ENCODE measurements at regions not wholly inside any gene's neighbourhood (a gene's known extent, or its start where the extent isn't known, plus 50 kb on each side); places are given as distances from the start of the nearest gene placed in this dataset.
"Not testable (repeated sequence)": the region's sequence is repeated elsewhere in the genome, so short reads cannot be mapped to it uniquely, and the experiment has no call there.

GRCh38 chrX:34238896-34239295, 106.8 kb upstream of the FAM47A start:
- Histone ChIP-seq H3K79me2 (ENCODE audit: insufficient read depth, low read depth) (no peaks in the 10 kb centered on the region), H3K9ac (no peak overlapping the region), H3K4me3 (IDR thresholded peaks at IDR 0.05; ENCODE audit: insufficient read depth, low read depth, low read length) (no peak overlapping the region), H2AFZ (ENCODE audit: low read depth) (no peak overlapping the region), H3K27me3 (ENCODE audit: insufficient read depth, low read depth) (no peaks in the 10 kb centered on the region), H3K4me1 (ENCODE audit: low read depth, poor library complexity, severe bottlenecking) (no peaks in the 10 kb centered on the region), H3K4me2 (no peak overlapping the region), H4K20me1 (ENCODE audit: insufficient read depth) (no peaks in the 10 kb centered on the region), H3K27ac (no peak overlapping the region), H3K36me3 (ENCODE audit: insufficient read depth) (no peaks in the 10 kb centered on the region)
- no peak for TF ChIP-seq CTCF (conservative IDR thresholded peaks at IDR 0.05; ENCODE audit: low read depth, low read length)

GRCh38 chrX:34230156-34230555, 98.0 kb upstream of the FAM47A start:
- not testable (repeated sequence) for H3K27me3 ChIP-seq (ENCODE audit: insufficient read depth, low read depth)

GRCh38 chrX:34227804-34228203, 95.7 kb upstream of the FAM47A start:
- Histone ChIP-seq H2AFZ (ENCODE audit: low read depth) (no peak overlapping the region), H3K27me3 (ENCODE audit: insufficient read depth, low read depth) (no peaks in the 10 kb centered on the region), H3K4me1 (ENCODE audit: low read depth, poor library complexity, severe bottlenecking) (no peaks in the 10 kb centered on the region), H3K9ac (no peak overlapping the region), H3K36me3 (ENCODE audit: insufficient read depth) (no peaks in the 10 kb centered on the region), H3K79me2 (ENCODE audit: insufficient read depth, low read depth) (no peaks in the 10 kb centered on the region), H3K27ac (no peak overlapping the region), H3K4me3 (IDR thresholded peaks at IDR 0.05; ENCODE audit: insufficient read depth, low read depth, low read length) (no peak overlapping the region), H4K20me1 (ENCODE audit: insufficient read depth) (no peaks in the 10 kb centered on the region), H3K4me2 (no peak overlapping the region)
- no peak for TF ChIP-seq CTCF (conservative IDR thresholded peaks at IDR 0.05; ENCODE audit: low read depth, low read length)

More at GRCh38 chrX:34230156-34230555, 98.0 kb upstream of the FAM47A start:
- not testable (repeated sequence) for H3K36me3 ChIP-seq (ENCODE audit: insufficient read depth); H3K27ac ChIP-seq; H3K4me2 ChIP-seq; H3K4me3 ChIP-seq (IDR thresholded peaks at IDR 0.05; ENCODE audit: insufficient read depth, low read depth, low read length); H3K79me2 ChIP-seq (ENCODE audit: insufficient read depth, low read depth); H3K9ac ChIP-seq; H3K4me1 ChIP-seq (ENCODE audit: low read depth, poor library complexity, severe bottlenecking); H2AFZ ChIP-seq (ENCODE audit: low read depth); H4K20me1 ChIP-seq (ENCODE audit: insufficient read depth)

GRCh38 chrX:34223574-34223973, 91.5 kb upstream of the FAM47A start:
- Histone ChIP-seq H3K4me2 (no peak overlapping the region), H3K4me1 (ENCODE audit: low read depth, poor library complexity, severe bottlenecking) (no peaks in the 10 kb centered on the region), H3K27me3 (ENCODE audit: insufficient read depth, low read depth) (no peaks in the 10 kb centered on the region), H2AFZ (ENCODE audit: low read depth) (no peak overlapping the region), H3K36me3 (ENCODE audit: insufficient read depth) (no peaks in the 10 kb centered on the region), H3K27ac (no peak overlapping the region), H3K4me3 (IDR thresholded peaks at IDR 0.05; ENCODE audit: insufficient read depth, low read depth, low read length) (no peak overlapping the region), H3K79me2 (ENCODE audit: insufficient read depth, low read depth) (no peaks in the 10 kb centered on the region), H4K20me1 (ENCODE audit: insufficient read depth) (no peaks in the 10 kb centered on the region), H3K9ac (no peak overlapping the region)
- no peak for TF ChIP-seq CTCF (conservative IDR thresholded peaks at IDR 0.05; ENCODE audit: low read depth, low read length)

GRCh38 chrX:34218063-34218462, 85.9 kb upstream of the FAM47A start:
- H2AFZ ChIP-seq (ENCODE audit: low read depth) = no peak overlapping the region
- no peak overlapping the region for H3K4me2 ChIP-seq
- no peak overlapping the region for H3K4me3 ChIP-seq (IDR thresholded peaks at IDR 0.05; ENCODE audit: insufficient read depth, low read depth, low read length)
- no peaks in the 10 kb centered on the region for H3K36me3 ChIP-seq (ENCODE audit: insufficient read depth)
- no peaks in the 10 kb centered on the region for H4K20me1 ChIP-seq (ENCODE audit: insufficient read depth)
- H3K27me3 ChIP-seq (ENCODE audit: insufficient read depth, low read depth) = no peaks in the 10 kb centered on the region
- no peaks in the 10 kb centered on the region for H3K4me1 ChIP-seq (ENCODE audit: low read depth, poor library complexity, severe bottlenecking)
- H3K27ac ChIP-seq = no peak overlapping the region
- no peak for TF ChIP-seq CTCF (conservative IDR thresholded peaks at IDR 0.05; ENCODE audit: low read depth, low read length)
- H3K79me2 ChIP-seq (ENCODE audit: insufficient read depth, low read depth) = no peaks in the 10 kb centered on the region
- H3K9ac ChIP-seq = no peak overlapping the region
